ENCODE measurements at regions not wholly inside any gene's neighbourhood (a gene's known extent, or its start where the extent isn't known, plus 50 kb on each side); places are given as distances from the start of the nearest gene placed in this dataset.
"Not testable (repeated sequence)": the region's sequence is repeated elsewhere in the genome, so short reads cannot be mapped to it uniquely, and the experiment has no call there.

- no peak for TF ChIP-seq CTCF (IDR thresholded peaks at IDR 0.05)
- Mint-ChIP-seq H3K27me3 (ENCODE audit: unreplicated experiment) (no peaks in the 10 kb centered on the region), H3K9me3 (ENCODE audit: unreplicated experiment) (peaks cover 34% of the 10 kb centered on the region), H3K36me3 (ENCODE audit: unreplicated experiment) (no peaks in the 10 kb centered on the region), H3K27ac (ENCODE audit: unreplicated experiment) (no peak overlapping the region), H3K4me3 (ENCODE audit: unreplicated experiment) (no peak overlapping the region), H3K4me1 (ENCODE audit: unreplicated experiment) (no peaks in the 10 kb centered on the region)
- DNase-seq (ENCODE audit: extremely low spot score, unreplicated experiment) = no peak
These were observed 1515.9 kb upstream of the DEFB115 start for GRCh38 chr20:29741594-29741893.

- Mint-ChIP-seq H3K4me3 (ENCODE audit: unreplicated experiment) (no peak overlapping the region), H3K4me1 (ENCODE audit: unreplicated experiment) (no peaks in the 10 kb centered on the region), H3K36me3 (ENCODE audit: unreplicated experiment) (no peaks in the 10 kb centered on the region), H3K27me3 (ENCODE audit: unreplicated experiment) (no peaks in the 10 kb centered on the region), H3K27ac (ENCODE audit: unreplicated experiment) (no peak overlapping the region), H3K9me3 (ENCODE audit: unreplicated experiment) (peaks cover 34% of the 10 kb centered on the region)
- TF ChIP-seq CTCF (IDR thresholded peaks at IDR 0.05) = no peak
- no peak for DNase-seq (ENCODE audit: extremely low spot score, unreplicated experiment)
These were observed 1515.4 kb upstream of the DEFB115 start for GRCh38 chr20:29741894-29742698.

- DNase-seq (ENCODE audit: extremely low spot score, unreplicated experiment) = no peak
- Mint-ChIP-seq H3K9me3 (ENCODE audit: unreplicated experiment) (peaks cover 29% of the 10 kb centered on the region), H3K27ac (ENCODE audit: unreplicated experiment) (no peak overlapping the region), H3K4me1 (ENCODE audit: unreplicated experiment) (no peaks in the 10 kb centered on the region), H3K27me3 (ENCODE audit: unreplicated experiment) (no peaks in the 10 kb centered on the region), H3K36me3 (ENCODE audit: unreplicated experiment) (no peaks in the 10 kb centered on the region), H3K4me3 (ENCODE audit: unreplicated experiment) (no peak overlapping the region)
- no peak for TF ChIP-seq CTCF (IDR thresholded peaks at IDR 0.05)
These were observed 1514.8 kb upstream of the DEFB115 start for GRCh38 chr20:29742699-29743100.

GRCh38 chr20:29743101-29743931 is 1514.1 kb upstream of the DEFB115 start:
- no peak overlapping the region for H3K27ac Mint-ChIP-seq (ENCODE audit: unreplicated experiment)
- H3K36me3 Mint-ChIP-seq (ENCODE audit: unreplicated experiment) = no peaks in the 10 kb centered on the region
- peaks cover 29% of the 10 kb centered on the region for H3K9me3 Mint-ChIP-seq (ENCODE audit: unreplicated experiment)
- no peak for DNase-seq (ENCODE audit: extremely low spot score, unreplicated experiment)
- H3K27me3 Mint-ChIP-seq (ENCODE audit: unreplicated experiment) = no peaks in the 10 kb centered on the region
- no peak for TF ChIP-seq CTCF (IDR thresholded peaks at IDR 0.05)
- no peaks in the 10 kb centered on the region for H3K4me1 Mint-ChIP-seq (ENCODE audit: unreplicated experiment)
- H3K4me3 Mint-ChIP-seq (ENCODE audit: unreplicated experiment) = no peak overlapping the region

- Mint-ChIP-seq H3K36me3 (ENCODE audit: unreplicated experiment) (no peaks in the 10 kb centered on the region), H3K9me3 (ENCODE audit: unreplicated experiment) (peaks cover 27% of the 10 kb centered on the region), H3K27me3 (ENCODE audit: unreplicated experiment) (no peaks in the 10 kb centered on the region), H3K4me3 (ENCODE audit: unreplicated experiment) (no peak overlapping the region), H3K4me1 (ENCODE audit: unreplicated experiment) (no peaks in the 10 kb centered on the region), H3K27ac (ENCODE audit: unreplicated experiment) (no peak overlapping the region)
- DNase-seq (ENCODE audit: extremely low spot score, unreplicated experiment) = no peak
- no peak for TF ChIP-seq CTCF (IDR thresholded peaks at IDR 0.05)
These were observed 1513.4 kb upstream of the DEFB115 start for GRCh38 chr20:29744071-29744470.

GRCh38 chr20:29745534-29746245 is 1511.8 kb upstream of the DEFB115 start:
- not testable (repeated sequence) for H3K27ac Mint-ChIP-seq (ENCODE audit: unreplicated experiment); H3K27me3 Mint-ChIP-seq (ENCODE audit: unreplicated experiment); H3K4me3 Mint-ChIP-seq (ENCODE audit: unreplicated experiment); H3K36me3 Mint-ChIP-seq (ENCODE audit: unreplicated experiment); DNase-seq (ENCODE audit: extremely low spot score, unreplicated experiment); H3K4me1 Mint-ChIP-seq (ENCODE audit: unreplicated experiment)
- H3K9me3 Mint-ChIP-seq (ENCODE audit: unreplicated experiment) = peaks cover 29% of the 10 kb centered on the region
